Smooth muscle cell (in vitro differentiated cells): ENCODE measurements at regions not wholly inside any gene's neighbourhood (a gene's known extent, or its start where the extent isn't known, plus 50 kb on each side); places are given as distances from the start of the nearest gene placed in this dataset.

Experiments
- DNase-seq: peaks from one replicate; lab custom pipeline; 2025; ENCODE audit not compliant: unreplicated experiment; lab: John Stamatoyannopoulos, UW
- H2AFZ ChIP-seq: fragments of 200-600 bp; sonication (generic); 2 replicates; pipeline ENCODE4 v1.6.0; 2016; ENCODE audit warnings: antibody characterized with exemption, low read depth, mild to moderate bottlenecking
- H3F3A ChIP-seq: fragments of 200-600 bp; sonication (generic); 2 replicates; pipeline ENCODE4 v1.6.0; 2017; ENCODE audit warnings: antibody characterized with exemption, low read depth
- H3K27ac ChIP-seq: fragments of 200-600 bp; sonication (generic); 2 replicates; pipeline ENCODE4 v1.5.1; 2016; ENCODE audit warnings: low read depth, mild to moderate bottlenecking
- H3K27me3 ChIP-seq: fragments of 200-600 bp; sonication (generic); 2 replicates; pipeline ENCODE4 v1.6.1; 2016; ENCODE audit warnings: low read depth, mild to moderate bottlenecking
- H3K36me3 ChIP-seq: fragments of 200-600 bp; sonication (generic); 2 replicates; pipeline ENCODE4 v1.5.1; 2016; ENCODE audit warnings: low read depth
- H3K4me1 ChIP-seq: fragments of 200-600 bp; sonication (generic); 2 replicates; pipeline ENCODE4 v1.5.1; 2016; ENCODE audit warnings: low read depth
- H3K4me2 ChIP-seq: fragments of 200-600 bp; sonication (generic); 2 replicates; pipeline ENCODE4 v1.6.0; 2016; ENCODE audit warnings: mild to moderate bottlenecking
- H3K4me3 ChIP-seq: fragments of 200-600 bp; sonication (generic); 2 replicates; pipeline ENCODE4 v1.5.1; 2016; ENCODE audit warnings: mild to moderate bottlenecking
- H3K79me2 ChIP-seq: fragments of 200-600 bp; sonication (generic); 2 replicates; pipeline ENCODE4 v1.6.0; 2016; ENCODE audit warnings: low read depth, mild to moderate bottlenecking
- H3K9ac ChIP-seq: fragments of 200-600 bp; sonication (generic); 2 replicates; pipeline ENCODE4 v1.6.0; 2016; ENCODE audit warnings: low read depth
- H3K9me3 ChIP-seq: fragments of 200-600 bp; sonication (generic); replicated peaks from 2 replicates; pipeline ENCODE4 v1.5.1; 2016; ENCODE audit warnings: low read depth
- H4K20me1 ChIP-seq: fragments of 200-600 bp; sonication (generic); 2 replicates; pipeline ENCODE4 v1.6.0; 2016; ENCODE audit warnings: low read depth
- CTCF ChIP-seq: fragments of 200-600 bp; sonication (generic); IDR thresholded peaks from 2 replicates; pipeline ENCODE4 v1.5.1; 2017; ENCODE audit warnings: borderline replicate concordance, mild to moderate bottlenecking, antibody characterized with exemption; ENCODE audit not compliant: insufficient read depth, poor library complexity, severe bottlenecking
- WGBS: methylation state at CpG from one replicate; pipeline ENCODE4 v1.1.7; 2016; ENCODE audit warnings: low lambda C conversion rate; 5-methylcytosine and 5-hydroxymethylcytosine counted together

- TF ChIP-seq CTCF = no peak
- no peak overlapping the region for H2AFZ ChIP-seq
- no peak overlapping the region for H3K27ac ChIP-seq
- no peak overlapping the region for H3K4me3 ChIP-seq
- H3K9me3 ChIP-seq = no peaks in the 10 kb centered on the region
- H3K79me2 ChIP-seq = no peaks in the 10 kb centered on the region
- DNase-seq = no peak
- WGBS = 93% methylated on average over 2 of the region's 2 CpGs
- no peaks in the 10 kb centered on the region for H4K20me1 ChIP-seq
- no peaks in the 10 kb centered on the region for H3K27me3 ChIP-seq
- no peak overlapping the region for H3K4me2 ChIP-seq
- no peaks in the 10 kb centered on the region for H3F3A ChIP-seq
- H3K9ac ChIP-seq = no peak overlapping the region
- H3K4me1 ChIP-seq = peaks cover 22% of the 10 kb centered on the region
- no peaks in the 10 kb centered on the region for H3K36me3 ChIP-seq
Observed at GRCh38 chr5:125720348-125720685, 702.9 kb upstream of the GRAMD2B start.

- H3K4me3 ChIP-seq = no peak overlapping the region
- no peak overlapping the region for H2AFZ ChIP-seq
- no peaks in the 10 kb centered on the region for H3K36me3 ChIP-seq
- no peaks in the 10 kb centered on the region for H3K9me3 ChIP-seq
- H4K20me1 ChIP-seq = no peaks in the 10 kb centered on the region
- no peak for DNase-seq
- no peak overlapping the region for H3K9ac ChIP-seq
- H3K4me2 ChIP-seq = no peak overlapping the region
- no peaks in the 10 kb centered on the region for H3F3A ChIP-seq
- H3K79me2 ChIP-seq = no peaks in the 10 kb centered on the region
- peaks cover 22% of the 10 kb centered on the region for H3K4me1 ChIP-seq
- no peak overlapping the region for H3K27ac ChIP-seq
- TF ChIP-seq CTCF = no peak
- H3K27me3 ChIP-seq = no peaks in the 10 kb centered on the region
- 100% methylated on average over 1 of the region's 1 CpG for WGBS
Observed at GRCh38 chr5:125720721-125721120, 702.5 kb upstream of the GRAMD2B start.

- Histone ChIP-seq H3K9me3 (no peaks in the 10 kb centered on the region), H3K36me3 (no peaks in the 10 kb centered on the region), H3K4me1 (peaks cover 12% of the 10 kb centered on the region), H3K4me2 (no peak overlapping the region), H3K79me2 (no peaks in the 10 kb centered on the region), H3F3A (no peaks in the 10 kb centered on the region), H3K9ac (no peak overlapping the region), H3K4me3 (no peak overlapping the region), H3K27ac (no peak overlapping the region), H3K27me3 (no peaks in the 10 kb centered on the region), H2AFZ (no peak overlapping the region), H4K20me1 (no peaks in the 10 kb centered on the region)
- no peak for DNase-seq
- TF ChIP-seq CTCF = no peak
- WGBS = 96% methylated on average over 1 of the region's 1 CpG
Observed at GRCh38 chr5:125722550-125722949, 700.7 kb upstream of the GRAMD2B start.

- Histone ChIP-seq H3K79me2 (no peaks in the 10 kb centered on the region), H3F3A (no peaks in the 10 kb centered on the region), H3K9me3 (no peaks in the 10 kb centered on the region), H3K27ac (no peak overlapping the region), H3K36me3 (no peaks in the 10 kb centered on the region), H3K4me2 (no peak overlapping the region), H4K20me1 (no peaks in the 10 kb centered on the region), H3K4me3 (no peak overlapping the region), H3K9ac (no peak overlapping the region), H2AFZ (no peak overlapping the region), H3K4me1 (no peaks in the 10 kb centered on the region), H3K27me3 (no peaks in the 10 kb centered on the region)
- no peak for DNase-seq
- WGBS = 85% methylated on average over 4 of the region's 4 CpGs
- TF ChIP-seq CTCF = no peak
Observed at GRCh38 chr5:125725691-125726090, 697.5 kb upstream of the GRAMD2B start.
